Left kidney (tissue), 1 donor: ENCODE measurements at regions not wholly inside any gene's neighbourhood (a gene's known extent, or its start where the extent isn't known, plus 50 kb on each side); places are given as distances from the start of the nearest gene placed in this dataset.

Experiments
- DNase-seq: peaks from one replicate; pipeline ENCODE4 v3.0.0-alpha.2; 2013

DNA sequence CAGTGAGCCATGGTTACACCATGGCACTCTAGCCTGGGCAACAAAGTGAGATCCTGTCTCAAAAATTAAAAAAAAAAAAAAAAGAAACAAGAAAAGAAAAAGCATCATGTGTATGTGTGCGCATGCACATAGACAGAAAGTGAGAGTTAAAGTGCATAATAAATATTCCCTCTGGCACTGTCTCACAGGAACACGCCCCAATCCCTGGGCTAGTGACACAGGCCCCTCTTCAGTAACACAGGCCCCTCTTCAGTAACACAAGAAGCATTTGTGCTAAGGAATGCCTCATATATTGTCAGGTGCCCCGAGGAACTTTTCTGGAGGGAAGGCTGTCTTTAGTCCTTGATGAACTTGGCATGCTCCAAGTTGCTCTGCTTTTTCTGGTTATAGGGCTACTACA, 57.5 kb downstream of the RPL27A start:
- DNase-seq, result no peak

GRCh38 chr11:8744423-8744822, 61.8 kb downstream of the RPL27A start:
- no peak for DNase-seq

DNA sequence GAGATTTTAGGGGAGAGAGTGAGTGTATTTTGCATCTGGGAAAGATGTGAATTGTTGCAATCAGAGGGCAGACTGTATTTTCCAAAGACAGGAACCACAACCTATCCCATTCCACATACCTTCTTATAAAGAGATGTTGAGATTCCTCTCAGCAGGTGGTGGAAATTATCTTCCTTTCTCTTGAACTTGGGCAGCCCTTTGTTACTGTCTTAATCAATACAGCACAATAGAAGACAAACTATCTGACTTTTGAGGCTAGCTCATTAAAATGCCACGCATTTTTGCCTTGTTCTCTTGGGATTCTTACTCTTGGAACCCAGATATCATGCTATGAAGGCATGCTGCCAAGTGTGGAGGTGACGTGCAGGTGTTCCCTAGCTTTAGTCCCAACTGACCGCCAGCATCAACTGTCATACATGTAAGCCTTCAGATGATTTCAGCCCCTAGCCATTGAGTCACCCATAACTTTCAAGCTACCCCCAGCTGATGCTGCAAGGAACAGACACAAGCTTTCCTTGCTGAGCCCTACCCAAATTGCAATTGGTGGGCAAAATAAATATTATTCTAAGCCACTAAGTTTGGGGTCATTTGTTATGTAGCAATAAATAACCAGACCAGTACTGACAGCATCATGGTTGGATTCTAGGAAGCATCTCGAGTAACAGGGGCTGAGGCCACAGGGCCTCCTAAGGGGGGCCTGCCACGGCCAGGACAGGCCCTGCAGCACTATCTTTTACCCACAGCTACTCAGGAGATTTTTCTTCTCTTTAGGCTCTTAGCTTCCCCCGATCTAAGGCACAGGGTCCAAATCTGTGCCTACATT, 63.0 kb downstream of the RPL27A start:
- no peak for DNase-seq

GRCh38 chr11:8746331-8746974, 63.9 kb downstream of the RPL27A start:
- DNase-seq, result no peak

DNA sequence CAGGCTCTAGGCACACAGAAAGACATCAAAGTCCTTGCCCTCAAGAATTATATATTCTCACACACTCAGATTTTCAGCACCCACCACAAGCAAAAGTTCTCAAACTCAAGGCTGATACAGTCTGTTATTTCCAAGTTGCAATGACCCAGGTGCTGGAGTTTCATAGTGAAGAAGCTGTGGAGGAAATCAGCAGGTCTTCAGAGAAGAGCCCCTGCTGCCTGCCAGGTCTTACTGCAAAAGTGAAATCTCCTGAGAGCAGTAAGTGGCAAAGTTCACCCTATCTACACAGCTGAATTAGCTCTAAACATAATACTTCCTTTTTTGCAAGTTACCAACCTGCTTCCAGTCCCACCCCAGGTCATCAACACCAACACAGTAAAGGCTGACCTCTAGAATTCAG, 64.6 kb downstream of the RPL27A start:
- no peak for DNase-seq

- DNase-seq, result no peak
Measured at GRCh38 chr11:8748317-8748716, 65.7 kb downstream of the RPL27A start.

GRCh38 chr11:8749202-8749601, 66.6 kb downstream of the RPL27A start:
- DNase-seq, result no peak

DNA sequence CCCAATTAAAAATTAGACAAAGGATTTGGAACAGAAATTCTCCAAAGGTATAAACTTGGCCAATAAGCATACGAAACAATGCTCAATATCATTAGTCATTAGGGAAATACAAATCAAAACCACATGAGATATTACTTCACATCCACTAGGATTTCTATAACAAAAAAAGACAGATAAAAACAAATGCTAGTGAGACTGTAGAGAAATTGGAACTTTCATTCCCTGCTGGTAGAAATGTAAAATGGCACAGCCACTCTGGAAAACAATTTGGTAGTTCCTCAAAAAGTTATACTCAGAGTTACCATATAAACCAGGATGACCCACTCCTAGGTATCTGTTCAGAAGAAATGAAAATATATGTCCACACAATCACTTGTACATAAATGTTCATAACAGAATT, 71.6 kb downstream of the RPL27A start:
- DNase-seq, result no peak

DNA sequence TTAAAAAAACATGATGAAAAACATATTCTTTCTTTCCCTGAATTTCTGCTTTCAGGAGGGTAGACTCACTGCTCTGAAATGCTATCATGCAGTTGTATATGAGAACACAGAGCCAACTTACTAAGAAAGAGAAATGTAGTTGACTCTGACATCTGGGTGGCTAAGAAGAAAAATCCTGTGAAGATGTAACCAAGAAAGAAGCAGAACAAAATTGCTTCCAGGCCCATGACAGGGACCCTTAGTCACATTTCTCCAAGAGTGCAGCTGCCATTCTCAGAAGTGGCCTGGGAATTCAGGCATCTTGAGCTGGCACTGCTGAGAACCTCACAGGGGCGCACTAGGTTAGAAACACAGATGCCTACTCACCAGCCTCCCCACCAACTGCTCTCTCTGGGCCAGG, 73.6 kb downstream of the RPL27A start:
- DNase-seq, result no peak

DNA sequence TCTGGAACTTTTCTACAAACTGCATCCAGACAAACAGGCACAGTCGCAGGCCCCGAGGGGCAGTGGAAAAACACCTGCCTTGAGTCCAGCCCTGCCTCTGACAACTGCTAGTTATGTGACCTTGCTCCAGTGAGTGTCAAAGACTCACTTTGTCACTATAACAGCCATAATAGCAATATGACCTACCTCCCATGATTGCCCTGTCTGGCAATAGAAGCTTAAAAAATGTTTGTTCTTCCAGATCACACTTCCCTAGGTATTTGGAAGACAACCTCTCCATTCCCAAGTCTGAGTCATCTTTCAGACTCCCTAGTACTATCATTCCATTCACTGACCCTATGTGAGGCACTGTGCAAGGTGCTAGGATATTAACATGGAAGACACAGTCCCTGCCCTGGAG, 74.5 kb downstream of the RPL27A start:
- DNase-seq, result no peak

DNA sequence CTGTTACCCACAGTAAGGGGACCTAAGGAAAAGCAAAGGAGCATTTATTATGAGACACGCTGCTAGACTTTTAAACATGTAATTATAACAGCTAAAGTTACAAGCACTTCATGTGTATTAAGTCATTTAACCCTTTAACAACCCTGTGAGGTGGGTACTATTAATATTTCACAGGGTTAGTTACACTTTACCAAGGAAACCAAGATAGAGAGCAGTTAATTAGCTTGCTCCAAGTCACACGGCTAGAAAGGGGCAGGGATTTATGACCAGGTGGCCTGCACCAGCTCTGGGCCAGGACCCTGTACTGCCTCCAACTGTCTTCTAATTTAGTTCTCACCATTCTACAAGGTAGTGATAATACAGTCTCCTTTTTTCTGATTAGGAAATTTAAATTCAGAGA, 74.9 kb downstream of the RPL27A start:
- DNase-seq, result no peak

GRCh38 chr11:8758619-8759169, 76.1 kb downstream of the RPL27A start:
- DNase-seq, result no peak

DNA sequence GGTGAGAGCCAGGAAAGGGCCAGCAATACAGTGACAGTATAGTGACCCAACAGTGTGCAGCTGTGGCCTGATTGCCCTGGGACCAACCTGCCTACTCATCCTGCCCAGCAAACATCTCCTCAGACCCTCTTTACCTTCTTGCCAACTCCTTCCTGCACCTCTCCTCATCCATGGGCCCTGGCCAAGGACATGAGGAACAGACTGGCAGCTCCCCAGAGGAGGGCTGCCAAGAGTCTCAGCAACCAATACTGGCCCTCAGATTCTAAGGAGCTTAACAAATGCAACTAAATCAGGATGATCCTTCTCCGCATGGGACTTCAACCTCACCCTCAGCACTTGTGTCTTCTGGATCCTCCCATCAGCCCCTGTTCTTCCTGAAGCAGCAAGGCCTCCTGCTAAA, 77.0 kb downstream of the RPL27A start:
- no peak for DNase-seq

- peak; percentile 55 for DNase-seq
Measured at GRCh38 chr11:8760896-8761295, 78.3 kb downstream of the RPL27A start.

DNA sequence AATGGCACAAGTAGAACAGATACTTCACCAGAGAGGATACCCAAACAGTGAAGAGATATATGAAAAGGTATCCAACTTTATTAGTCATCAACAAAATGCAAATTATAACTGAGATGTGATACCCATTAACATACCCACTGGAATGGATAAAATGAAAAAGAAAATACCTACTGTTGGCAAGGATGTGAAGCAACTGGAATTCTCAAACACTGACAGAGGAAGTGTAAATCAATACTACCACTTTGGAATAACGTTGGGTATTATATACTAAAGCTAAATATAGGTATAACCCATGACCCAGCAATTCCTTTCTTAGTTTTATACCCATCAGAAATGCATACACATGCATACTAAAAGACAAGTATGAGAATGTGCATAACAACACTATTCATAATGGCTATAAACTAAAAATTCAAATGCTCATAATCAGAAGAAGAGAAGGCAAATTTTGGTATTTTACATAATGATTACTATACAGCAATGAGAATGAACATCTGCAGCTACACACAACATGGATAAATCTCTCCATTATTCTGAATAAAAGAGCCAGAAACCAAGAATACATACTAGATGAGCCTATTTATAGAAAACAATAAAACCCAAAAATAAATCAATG, 80.6 kb downstream of the RPL27A start:
- no peak for DNase-seq

- DNase-seq, result no peak
Measured at GRCh38 chr11:8765294-8765693, 82.7 kb downstream of the RPL27A start.

DNA sequence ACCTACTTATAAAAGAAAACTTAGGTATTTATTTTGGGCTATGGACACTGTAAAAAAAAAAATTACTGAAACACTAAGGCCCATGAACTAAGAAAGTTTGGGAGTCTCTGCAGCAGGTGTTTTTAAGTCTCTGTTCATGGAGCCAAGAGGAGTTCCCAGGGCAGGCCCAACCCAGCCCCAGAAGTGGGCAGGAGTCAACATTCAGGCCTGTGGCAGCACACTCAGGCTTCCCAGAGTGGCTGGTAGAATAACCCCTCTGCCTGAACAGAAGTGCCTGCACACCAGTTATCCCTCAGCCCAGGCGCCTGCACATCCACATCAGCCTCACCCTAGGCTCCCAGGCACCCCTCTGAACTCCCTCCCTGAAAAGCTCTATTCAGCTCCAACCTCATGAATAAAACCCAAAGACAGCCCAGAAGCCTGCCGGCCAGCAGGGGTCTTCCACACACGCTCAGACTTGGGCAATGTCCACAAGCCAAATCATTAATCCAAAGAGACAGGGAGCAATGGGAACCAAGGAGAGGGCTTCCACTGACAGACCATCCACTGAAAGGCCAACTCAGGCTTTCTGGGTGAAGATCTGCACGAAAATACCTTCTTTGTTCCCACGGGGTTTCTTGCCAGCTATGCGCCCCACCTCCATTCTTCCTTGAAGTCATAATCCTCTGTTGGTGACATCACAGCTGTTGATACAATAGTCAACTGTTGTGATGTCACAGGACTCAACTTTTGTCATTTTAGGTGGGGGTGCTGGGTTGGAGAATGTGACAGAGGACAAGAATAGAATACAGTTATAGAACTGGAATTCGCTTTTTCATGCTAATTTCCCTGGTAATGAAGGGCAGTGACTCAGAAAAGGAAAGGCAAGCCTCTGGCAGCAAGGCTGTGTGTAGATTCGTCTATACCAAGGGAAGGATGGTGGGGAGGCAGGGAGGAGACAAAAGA, 83.7 kb downstream of the RPL27A start:
- DNase-seq, result no peak

DNA sequence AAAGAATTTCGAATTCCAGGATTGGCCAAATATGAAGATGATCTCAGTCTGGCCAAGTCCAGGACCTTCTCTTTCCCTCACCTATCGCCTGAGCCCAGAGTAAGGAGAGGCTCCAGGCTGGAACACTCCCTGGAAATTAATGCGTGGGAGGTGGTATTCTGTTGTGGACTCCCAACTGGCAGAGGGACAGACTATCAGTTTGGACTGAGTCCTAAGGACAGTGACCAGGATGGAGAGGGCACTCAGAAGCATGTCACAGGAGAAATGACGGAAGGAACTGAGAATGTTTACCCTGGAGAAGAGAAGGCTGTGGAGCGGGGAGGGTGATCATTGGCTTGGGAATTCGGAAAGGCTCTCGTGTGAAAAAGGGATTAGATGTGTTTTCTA, 84.4 kb downstream of the RPL27A start:
- DNase-seq, result no peak

DNA sequence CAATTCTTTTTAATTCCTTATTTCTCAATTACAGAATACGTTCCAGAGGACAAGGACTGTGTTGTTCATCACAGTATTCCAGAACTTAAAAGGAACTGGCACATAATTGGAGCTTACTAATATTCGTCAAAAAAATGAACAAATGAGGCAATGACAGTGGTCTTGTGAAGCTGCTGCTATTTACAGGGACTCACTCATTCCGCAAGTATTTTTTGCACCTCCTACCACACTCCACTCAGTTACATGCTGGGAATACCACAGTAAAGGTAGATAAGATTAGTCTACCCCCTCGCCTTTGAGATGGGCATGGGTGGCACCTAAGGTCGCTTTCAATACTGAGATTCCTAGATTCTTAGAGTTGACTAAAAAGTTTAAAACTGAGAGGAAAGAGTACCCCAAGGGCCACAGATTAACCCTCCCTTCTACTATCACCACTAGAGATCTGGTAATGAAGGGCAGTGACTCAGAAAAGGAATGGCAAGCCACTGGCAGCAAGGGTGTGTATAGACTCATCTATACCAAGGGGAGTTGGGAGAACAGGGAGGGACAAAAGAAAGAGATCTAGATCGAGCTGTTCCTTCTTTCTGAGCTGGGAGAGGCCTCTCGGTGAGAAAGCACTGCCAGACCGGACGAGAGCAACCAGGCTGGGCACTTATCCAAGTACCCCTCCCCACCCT, 85.0 kb downstream of the RPL27A start:
- DNase-seq, result no peak

GRCh38 chr11:8768625-8769333, 86.2 kb downstream of the RPL27A start:
- no peak for DNase-seq
